Erythroblast (primary cell): ENCODE measurements at regions not wholly inside any gene's neighbourhood (a gene's known extent, or its start where the extent isn't known, plus 50 kb on each side); places are given as distances from the start of the nearest gene placed in this dataset.
"Not testable (repeated sequence)": the region's sequence is repeated elsewhere in the genome, so short reads cannot be mapped to it uniquely, and the experiment has no call there.

Experiments
- GATA1 ChIP-seq: IDR thresholded peaks from 2 replicates; pipeline ENCODE4 v1.6.1; 2011; ENCODE audit warnings: low read depth, mild to moderate bottlenecking, control low read depth, low read length, moderate library complexity
- POLR2A ChIP-seq: IDR thresholded peaks from 2 replicates; pipeline ENCODE4 v1.6.1; 2011; ENCODE audit warnings: mild to moderate bottlenecking, low read length

DNA sequence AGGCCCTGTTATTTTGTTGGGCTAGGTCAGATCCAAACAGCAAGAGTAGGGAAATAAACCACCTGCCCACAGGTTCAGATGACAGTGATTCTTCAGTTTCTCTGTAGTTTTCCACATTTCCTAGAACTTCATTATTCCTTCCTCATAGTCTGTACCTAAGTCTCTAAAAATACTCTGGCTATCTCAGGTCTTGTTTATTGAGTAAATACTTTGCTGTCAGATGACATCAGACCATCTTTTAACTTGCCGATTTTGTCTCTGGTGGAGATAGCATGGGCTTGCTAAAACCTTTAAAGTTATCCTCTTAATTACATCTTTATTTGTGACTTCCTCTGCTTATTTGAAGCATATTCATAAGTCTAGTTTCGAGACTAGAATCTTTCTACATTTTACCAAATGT lies 155.1 kb upstream of the METTL14 start:
- TF ChIP-seq POLR2A, GATA1: not testable (repeated sequence)
